NCI-H69 (cell line): ENCODE measurements at regions not wholly inside any gene's neighbourhood (a gene's known extent, or its start where the extent isn't known, plus 50 kb on each side); places are given as distances from the start of the nearest gene placed in this dataset.

Source experiments
- DNase-seq: peaks from one replicate; lab custom pipeline; 2025; lab: John Stamatoyannopoulos, UW

DNA sequence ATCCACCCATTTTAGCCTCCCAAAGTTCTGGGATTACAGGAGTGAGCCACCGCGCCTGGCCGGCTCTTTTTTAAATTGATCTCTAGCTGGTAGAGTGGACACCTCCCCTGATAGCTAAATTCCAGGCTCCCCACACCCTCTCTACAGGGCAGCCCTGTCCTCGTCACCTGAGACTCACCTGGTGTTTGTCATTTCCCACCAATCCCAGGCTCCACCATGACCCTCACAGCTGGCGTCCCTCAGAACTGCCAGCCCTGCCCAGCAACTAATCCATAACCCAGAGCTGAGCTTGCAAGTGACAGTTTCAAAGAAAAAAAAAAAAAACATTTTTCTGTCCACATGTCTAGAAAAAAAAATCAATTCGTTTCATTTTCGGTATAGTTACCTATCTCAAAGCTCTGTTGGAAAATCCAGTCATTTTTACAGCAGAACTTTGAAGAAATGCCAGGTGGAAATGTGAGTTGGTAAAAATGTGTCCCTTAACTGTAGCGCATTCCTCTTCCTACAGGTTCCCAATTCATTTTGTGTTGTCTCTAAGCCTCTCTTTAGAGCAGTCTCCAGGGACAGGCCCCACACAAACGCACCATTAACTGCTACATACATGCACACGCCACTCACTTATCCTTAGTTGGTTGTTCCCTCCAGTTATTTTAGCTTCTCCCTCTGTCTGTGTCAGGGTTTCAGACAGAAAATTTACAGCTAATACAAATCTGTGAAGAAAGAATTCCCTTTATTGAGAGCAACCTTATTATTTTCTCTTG, 294.7 kb downstream of the FBXO15 start:
- DNase-seq = peak; percentile 63

DNA sequence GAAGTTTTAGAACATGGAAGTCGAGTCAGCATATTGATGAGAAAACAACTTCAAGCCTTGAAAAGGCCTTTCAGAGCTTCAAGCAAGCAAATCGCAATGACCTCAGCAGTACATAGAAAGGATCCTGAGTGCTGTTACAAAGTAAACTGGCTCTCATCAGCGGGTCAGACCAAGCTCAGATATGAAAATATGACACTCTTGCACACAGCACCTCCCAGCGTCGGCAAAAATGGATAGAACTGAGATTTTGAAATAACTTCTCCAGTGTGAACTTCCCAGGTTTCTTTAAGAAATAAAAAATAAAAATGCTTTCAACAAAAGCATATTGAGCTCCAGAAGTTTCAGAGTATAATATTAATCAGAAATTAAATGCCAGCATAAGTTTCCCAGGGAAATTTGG, 296.9 kb downstream of the FBXO15 start:
- DNase-seq = no peak

DNA sequence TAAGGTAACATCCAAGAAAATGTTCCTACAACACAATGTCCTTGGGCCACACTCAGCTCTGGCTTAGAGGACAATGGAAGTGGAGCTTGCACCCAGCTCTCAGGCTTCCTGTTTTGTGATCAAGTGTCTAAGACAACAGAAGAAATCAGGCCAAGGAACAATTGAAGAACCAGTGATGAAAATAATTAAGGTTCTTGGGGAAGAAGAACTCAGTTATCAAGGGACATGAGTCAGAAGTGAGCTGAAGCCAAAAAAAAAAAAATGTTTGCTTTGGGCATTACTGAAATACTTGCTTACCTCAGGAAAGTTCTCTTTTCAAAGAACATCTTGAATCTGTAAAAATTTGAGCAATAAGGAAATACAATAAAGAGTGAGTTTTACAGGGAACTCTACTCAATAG, 299.0 kb downstream of the FBXO15 start:
- DNase-seq = no peak

DNA sequence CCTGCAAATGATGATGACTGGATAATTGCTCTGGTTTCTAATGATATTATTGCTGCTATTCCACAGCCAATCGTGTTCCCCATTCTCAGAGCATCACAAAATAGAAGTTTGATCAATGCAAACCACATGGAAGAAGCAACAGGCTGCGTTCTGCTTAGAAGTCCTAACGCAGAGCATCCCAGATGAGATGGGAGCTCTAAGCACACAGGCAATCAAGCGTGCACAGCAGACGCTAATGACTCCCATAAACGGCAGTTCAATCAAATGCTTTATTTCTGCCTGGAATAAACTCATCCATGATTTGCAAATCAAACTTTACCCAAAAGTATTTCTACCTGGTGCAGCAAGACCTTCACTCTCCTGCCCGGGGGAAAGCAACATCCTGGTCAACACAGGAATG, 304.2 kb downstream of the FBXO15 start:
- peak; percentile 41 for DNase-seq

DNA sequence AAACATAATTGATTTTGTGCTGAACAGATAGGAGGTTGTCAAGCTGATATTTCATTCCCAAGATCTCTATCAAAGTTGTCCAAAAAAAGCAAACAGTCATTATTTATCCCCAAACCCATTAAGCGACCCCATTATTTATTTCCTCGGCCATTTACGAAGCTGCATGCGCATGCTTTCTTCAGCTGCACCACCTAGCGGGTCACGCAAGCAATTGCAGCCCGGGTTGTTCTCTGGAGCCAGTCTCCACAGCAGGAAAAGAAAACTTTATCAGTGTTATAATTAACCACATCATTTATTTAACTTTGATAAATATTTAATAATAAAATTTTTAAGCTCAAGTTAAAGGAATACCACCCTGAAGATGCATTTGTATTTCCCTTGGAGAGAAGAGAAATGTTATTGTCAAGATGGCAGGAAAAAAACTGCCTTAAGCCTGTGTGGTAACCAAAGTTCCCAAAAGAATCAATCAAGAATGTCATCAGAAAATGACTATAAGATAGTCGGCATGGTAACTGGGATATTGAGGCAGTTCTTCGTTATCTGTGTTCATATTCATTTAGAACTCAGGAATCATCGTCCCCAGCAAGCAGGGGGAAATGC, 304.7 kb downstream of the FBXO15 start:
- DNase-seq = peak; percentile 80

DNA sequence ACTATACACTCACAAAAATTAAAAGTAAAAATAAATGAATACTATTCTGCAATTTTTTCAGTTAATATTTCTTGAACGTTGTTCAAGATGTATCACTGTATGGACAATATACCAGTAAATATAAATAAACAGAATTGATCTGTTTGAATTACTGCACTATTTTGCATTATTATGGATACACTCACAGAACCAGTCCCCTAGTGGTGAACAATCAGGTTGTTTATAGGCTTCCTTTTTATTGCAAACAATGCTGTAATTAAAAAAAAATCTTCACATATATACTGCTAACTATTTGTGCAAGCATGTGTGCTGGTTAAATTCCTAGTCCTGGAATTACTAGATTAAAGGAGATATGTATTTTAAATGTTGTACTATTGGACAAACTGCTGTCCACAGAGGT, 306.0 kb downstream of the FBXO15 start:
- no peak for DNase-seq

DNA sequence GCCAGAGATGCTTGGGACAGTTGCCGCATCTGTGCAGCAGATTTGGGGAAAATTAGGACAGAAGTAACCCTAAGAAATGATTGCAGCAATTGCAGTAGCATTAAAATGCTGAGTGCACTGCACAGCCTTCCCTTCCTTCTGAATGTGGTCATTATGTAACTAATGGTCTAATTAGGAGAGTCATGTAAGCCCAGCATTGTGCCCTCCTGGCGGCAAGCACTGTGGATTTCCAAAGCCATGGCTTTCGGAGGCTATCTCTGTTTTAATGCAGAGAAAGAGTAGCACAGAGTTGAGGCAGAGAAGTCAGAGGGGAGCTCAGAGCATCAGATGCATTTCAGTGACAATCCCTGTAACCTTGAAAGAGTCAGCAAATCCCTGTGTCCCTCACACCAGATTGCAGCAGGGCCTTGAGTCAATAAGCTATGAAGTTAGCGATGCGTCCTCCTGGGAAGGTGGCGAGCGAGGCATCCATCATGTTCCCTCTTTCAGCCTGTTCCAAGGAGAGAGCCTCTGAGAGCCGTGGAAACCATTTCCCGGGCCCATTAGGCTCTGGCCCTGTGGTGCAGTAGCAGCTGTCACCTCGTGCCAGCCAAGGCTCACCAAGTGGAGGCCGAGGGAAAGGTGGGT, 307.2 kb downstream of the FBXO15 start:
- peak; percentile 55 for DNase-seq

DNA sequence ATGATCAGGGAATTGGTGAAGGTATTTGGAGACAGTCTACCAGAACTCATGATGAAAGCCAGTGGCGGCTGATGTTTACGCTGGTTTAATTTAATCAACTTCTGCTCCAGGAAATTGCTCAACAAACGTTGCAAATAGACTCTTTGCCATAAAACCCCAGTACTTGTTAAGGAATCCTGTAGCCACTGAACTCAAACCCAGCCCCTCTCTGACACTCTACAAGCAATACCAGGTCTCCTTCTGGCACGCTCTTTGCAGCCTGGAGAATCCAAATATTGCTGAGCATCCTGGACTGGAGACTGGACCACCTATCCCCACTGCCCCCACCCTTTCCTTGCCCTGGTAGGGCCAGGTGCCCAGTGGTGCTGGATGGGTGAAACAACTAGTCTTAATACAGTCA, 308.2 kb downstream of the FBXO15 start:
- DNase-seq = no peak

DNA sequence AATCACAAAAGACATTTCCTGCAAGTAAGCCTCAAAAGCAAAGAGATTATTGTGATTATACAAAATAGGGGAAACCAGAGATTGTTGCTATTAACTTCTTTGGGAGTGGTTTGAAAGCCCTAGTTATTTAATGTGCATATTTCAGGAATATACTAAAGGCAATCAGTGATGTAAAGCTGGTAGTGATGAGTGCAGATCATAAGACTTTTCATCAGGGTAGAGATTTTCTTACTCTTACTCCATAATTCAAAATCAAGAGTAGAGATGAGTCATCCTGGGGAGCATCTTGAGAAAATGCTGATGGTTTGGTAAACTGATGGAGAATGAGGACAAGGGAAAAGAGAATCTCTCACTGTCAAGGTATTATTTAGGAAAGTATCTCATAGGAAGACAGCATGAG, 309.5 kb downstream of the FBXO15 start:
- DNase-seq = no peak

DNA sequence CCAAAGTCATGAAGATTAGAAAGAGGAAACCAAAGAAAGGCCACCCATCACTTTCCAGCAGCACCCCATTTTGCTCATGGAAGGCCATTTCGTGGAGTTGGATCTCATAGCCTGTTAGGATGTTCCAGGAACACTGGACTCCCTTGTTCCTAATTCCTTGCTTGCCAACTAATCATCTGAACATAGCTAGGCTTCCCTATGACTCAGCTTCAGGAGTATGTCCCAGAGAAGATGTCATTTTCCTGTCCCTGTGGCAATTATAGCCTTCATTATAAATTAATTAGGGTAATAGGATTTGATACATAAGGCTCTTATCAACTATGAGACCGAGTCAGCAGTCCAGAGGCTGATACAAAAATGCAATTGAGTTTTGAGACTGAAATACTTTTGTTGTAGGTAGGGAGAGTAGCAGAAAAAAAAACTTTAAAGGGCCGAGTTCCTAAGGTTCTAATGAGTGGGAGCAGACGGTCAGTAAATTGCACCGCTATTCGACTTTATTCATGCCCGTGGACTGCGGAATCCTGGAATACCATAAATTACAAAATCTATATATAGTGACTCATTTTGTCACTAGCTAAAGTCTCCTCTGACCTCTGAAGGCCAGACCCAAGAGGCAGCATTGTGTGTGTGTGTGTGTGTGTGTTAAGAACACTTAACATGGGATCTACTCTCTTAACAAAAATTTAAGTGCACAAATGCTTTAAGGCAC, 311.8 kb downstream of the FBXO15 start:
- DNase-seq = no peak

DNA sequence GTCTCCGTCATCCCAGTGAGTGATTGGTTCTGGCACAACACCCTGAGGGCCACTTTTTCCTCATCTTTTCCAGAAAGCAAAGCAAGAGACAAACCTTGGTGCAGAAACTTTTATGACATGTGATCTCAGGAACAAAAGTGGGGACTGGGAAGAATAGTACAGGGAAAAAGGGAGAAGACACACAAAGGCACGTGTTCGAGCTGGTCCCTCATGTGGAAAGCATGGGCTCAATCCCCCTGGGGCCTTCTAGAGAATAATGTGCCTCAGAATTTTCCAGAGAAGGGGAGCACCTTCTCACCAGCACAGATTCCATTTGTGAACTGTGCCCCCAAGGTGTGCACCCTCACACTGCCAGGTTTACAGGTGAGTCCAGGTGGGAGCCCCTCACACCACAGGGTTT, 312.6 kb downstream of the FBXO15 start:
- no peak for DNase-seq

DNA sequence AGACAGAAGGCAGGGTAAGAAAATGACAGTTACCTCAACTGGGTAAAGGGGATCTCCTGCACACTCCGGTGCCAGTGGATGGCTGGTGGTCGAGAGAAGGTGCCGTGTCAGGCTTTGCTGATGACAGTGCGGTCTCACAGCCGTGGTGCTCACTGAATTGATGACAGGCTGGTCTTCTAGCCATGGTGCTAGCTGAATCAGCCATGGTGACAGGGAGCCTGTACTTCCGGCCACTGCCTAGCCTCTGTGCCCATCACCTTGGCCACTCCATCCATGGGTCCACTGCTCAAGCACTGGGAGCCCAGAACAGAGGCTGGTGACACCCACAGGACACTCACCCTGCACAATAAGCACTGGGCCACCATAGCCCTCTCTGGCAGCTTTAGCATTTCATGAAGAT, 315.9 kb downstream of the FBXO15 start:
- no peak for DNase-seq

DNA sequence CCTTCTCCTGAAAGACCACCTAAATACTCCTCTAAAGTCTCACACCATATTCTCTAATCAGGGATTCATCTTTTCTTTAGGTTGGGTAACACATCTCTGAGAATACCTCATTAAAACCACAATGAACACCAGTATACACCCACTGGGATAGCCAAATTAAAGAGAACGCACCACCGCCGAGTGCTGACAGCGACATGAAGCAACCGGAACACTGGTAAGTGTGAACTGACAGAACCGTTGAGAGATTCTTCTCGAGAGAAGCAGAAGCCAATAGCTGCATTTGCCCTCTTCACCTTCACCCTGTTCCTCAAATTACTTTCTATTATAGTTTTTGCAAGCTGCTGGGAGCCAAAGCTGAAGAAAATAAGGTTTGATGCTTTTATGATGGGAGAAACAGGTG, 318.5 kb downstream of the FBXO15 start:
- no peak for DNase-seq

DNA sequence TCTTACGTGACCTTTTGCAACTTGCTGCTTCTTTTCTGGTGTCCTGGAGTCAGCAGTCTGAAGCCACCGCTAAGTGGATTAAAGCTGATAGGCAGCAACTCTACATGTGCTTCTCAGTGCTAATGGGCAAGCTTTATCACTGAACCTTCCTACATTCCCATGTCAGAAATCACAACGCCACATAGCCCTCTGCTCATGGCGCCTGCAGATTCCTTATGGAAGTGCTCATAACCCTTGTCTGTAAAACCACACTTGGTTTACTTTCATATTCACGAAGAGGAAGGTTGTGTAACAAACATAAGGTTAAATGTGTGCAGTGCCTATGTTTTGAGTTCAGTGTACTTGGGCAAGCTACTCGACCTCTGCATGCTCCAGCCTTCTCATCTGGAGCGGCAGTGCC, 319.8 kb downstream of the FBXO15 start:
- no peak for DNase-seq

DNA sequence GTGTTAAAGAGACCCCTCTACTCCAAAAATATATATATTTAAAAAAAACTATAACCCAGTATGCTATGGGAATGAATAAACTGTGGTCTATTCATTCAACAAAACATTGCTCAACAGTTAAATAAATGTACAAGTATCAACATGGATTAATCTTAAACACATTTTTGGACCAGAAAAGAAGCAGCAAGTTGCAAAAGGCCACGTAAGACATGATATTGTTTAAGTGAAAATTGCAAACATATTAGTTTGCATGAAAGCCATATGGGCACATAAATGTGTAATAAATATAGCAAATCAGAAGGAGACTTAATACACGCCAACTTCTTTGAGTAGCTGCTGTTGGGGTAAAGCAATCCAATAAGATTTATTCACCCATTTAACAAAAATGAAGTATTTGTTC, 321.5 kb downstream of the FBXO15 start:
- no peak for DNase-seq

DNA sequence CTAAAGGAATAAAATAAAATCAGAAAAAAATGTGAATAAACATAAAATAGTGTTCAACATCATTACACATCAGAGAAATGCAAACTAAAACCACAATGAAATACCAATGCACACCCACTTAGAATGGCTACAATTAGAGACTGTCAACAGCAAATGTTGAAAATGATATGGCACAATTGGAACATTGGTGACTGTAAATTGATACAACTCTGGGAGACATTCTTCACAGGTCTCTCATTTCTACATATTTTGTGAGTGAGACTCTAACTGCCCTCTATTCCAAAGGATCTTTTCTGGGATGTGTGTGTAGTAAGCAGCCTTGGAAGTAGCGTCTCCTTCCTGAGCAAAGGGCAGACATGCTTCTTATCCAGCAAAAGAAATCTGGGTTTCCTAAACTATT, 323.0 kb downstream of the FBXO15 start:
- DNase-seq = no peak

DNA sequence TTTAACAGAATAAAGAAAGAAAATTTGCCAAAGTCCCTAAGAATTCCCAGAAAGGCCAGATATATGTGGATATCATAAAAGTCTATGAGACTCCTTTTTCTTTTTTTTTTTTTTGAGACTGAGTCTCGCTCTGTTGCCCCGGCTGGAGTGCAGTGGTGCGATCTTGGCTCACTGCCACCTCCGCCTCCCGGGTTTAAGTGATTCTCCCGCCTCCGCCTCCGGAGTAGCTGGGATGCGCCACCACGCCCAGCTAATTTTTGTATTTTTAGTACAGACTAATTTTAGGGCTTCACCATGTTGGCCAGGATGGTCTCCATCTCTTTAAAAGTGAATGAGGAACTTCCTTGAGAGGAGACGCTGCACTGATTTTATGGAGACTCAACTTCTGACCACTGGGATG, 335.2 kb downstream of the FBXO15 start:
- no peak for DNase-seq

DNA sequence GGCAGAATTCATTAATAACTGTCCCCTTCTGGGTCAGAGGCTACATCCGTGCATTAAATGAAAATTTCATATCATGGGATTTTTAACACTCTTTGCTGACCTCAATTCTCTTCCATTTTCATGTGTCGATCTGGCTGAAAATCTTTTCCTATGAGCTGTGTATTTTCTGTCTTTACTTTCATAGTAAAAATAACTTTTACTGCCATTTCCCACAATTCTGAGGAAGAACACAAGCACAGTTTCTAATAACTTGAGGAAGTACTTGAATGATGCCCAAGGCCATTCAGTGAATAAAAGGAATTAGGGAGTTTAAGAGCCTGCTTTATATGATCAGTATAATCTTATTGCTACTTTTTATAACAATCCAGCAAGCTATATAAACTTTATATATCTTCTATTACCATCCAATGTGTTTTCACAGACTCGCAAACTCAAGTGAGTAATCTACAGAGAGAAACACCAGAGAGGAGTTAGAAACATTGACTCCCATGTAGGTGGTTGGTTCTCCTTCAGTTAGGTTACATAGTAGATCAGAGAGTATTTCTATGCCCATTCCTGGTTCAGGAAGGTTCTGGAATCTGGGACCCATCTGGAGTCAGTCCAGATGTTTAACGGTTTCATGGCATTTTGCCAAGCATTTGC, 340.0 kb downstream of the FBXO15 start:
- no peak for DNase-seq

DNA sequence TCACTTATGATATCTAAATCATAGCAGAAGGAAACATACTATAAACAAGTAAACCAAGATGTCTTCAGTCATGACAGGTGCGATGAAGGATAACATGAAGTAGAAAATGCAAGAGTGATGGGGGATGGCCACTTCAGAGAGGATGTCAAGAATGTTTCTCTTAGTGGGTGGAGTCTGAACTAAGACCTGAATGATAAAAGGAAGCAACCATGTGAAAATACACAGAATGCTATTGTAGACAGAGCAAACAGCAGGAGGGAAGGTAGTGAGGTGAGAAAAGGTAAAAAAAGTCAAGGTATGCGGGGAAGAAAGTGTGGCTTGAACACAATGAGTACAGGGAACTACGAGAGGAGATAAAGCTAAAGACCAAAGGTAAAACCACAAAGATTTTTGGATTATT, 341.6 kb downstream of the FBXO15 start:
- no peak for DNase-seq

DNA sequence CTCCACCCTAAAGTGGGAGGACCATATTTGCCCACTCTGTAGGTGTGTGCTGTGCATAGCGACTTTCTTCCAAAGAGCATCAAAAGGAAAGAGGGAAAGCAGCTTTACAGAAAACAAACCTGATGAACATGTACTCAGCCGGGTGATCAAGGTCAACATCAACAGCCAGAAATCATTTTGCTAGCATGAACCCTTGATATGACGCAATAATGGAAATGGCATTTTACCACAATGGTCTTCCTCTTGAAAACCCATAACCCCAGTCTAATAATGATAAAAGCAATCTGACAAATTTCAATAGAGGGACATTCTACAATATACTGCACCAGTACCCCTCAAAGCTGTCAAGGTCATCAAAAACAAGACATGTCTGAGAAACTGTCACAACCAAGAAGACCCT, 350.2 kb downstream of the FBXO15 start:
- DNase-seq = no peak

DNA sequence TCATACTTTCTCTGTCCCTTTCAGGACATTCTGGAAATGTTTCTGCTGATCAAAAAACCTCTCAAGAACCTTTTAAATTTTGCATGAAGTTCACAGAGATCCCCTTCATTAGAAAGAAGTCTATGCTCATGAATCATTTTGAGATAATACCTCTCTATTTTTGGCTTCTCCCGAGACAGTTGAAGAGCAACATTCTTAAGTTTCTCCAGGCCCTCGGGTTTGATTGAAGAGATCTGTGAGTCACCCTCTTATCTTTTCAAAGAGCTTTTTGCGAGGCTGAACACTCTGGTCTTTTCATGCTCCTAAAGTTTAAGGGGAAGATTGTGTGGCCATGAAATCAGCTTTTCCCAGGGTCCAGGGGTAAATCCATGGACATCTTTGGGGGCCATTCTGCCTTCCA, 354.2 kb downstream of the FBXO15 start:
- DNase-seq = no peak

DNA sequence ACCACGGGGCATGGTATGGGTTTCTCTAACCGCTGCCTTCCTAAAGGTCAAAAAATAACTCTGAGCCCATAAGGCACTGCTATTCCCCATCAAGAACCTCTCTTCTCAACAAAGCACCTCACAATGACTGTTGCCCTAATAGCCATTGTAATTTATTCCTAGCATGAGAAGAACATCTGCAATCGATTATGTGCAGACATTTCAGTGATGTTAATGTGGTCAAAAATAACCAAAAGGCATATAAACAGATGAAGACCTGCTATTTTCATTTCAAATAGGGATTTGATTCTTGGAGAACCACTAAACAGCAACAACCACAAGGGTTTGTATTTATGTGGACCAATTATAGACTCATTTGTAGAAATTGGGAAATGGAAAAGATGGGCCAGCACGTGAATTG, 356.6 kb downstream of the FBXO15 start:
- DNase-seq = no peak

DNA sequence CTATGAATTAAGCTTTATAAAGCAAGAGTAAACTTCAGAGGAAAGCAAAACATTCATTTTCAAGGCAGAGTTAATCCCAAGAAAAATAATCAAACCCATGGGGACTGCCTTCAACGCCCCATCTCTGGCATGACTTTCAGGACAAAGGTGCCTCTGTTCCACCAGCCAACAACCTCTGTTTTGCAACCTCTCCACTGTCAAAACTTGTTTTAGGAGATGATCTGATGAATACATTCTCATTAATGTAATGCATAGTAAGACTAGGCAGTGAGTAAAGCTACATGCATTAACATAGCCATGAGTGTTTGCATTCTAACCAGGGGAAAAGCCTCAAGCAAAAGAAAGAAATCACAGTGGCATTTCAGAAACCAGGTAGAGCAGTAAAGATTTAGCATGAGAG, 357.0 kb downstream of the FBXO15 start:
- DNase-seq = no peak
